ENCODE measurements at regions not wholly inside any gene's neighbourhood (a gene's known extent, or its start where the extent isn't known, plus 50 kb on each side); places are given as distances from the start of the nearest gene placed in this dataset.

DNA sequence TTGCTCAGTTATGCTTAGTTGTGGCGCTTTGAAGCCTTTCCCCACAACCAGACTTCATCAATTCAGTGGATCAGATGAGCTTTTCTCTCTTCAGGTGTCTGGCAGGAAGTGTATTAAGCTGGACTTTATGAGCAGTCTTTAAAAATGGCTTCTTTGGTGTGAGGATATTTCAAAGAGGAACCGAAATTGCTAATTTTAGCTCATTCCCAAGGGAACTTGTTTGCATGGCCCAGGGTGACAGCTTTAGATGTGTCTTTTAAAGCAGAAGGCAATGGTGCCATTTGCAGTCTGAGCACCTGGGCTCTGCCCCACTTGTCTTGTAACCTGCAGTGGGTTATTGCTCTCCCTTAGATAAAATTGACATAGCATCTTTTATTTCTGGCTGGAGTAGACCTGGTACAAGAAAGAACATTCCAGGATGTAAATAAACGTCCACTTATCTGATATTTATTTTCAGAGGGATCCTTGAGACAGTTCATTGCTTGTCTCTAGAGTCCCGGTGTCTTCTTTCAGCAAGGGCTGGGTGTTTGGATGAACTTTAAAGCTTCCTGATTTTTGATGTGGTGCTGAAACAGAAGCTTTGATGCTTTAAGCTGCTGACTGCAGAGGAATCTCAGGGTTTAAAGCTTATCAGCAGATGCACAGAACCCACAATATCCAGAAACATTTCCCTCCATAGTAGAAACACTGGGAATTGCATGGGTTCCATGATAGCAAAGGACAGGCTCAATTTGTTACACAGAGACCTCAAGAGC lies 241.7 kb downstream of the ADGRL2 start:
- DNase-seq (ENCODE audit: low read depth), result no peak

Measured in HT1080 (cell line).